ENCODE measurements at regions not wholly inside any gene's neighbourhood (a gene's known extent, or its start where the extent isn't known, plus 50 kb on each side); places are given as distances from the start of the nearest gene placed in this dataset.

DNA sequence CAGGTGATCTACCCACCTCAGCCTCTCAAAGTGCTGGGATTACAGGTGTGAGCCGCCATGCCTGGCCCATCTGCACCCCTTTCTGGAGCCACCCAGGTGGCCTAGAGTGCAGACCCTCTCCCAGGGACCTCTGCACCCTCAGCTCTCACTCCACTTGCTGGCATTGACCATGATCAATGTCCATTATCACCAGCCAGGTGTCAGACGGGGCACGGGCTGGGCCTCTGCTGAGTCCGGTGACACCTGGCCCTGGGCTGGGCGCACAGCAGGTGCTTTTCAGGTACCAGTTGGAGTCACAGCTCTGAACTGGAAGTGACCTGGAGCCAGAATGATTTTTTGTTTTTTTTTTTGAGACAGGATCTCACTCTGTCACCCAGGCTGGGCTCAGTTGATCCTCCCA is 91.8 kb upstream of the PMEPA1 start:
- no peaks in the 10 kb centered on the region for H3K4me1 ChIP-seq (ENCODE audit: control insufficient read depth in 2 of 3, insufficient read depth in 2 of 3, low read depth in 1 of 3, low read length in 3 of 3)
- no peak for DNase-seq
- no peaks in the 10 kb centered on the region for H3K27me3 ChIP-seq (ENCODE audit: control insufficient read depth, insufficient read depth, low read length)
- no peak overlapping the region for H3K27ac ChIP-seq (ENCODE audit: low read depth in 2 of 2, low read length in 2 of 2)
- H3K36me3 ChIP-seq (ENCODE audit: control insufficient read depth in 2 of 3, insufficient read depth in 3 of 3, low read length in 3 of 3) = no peaks in the 10 kb centered on the region
- no peak for FAIRE-seq
- H3K4me3 ChIP-seq (ENCODE audit: low read length in 3 of 3) = no peak overlapping the region
- TF ChIP-seq, protein P1, sequence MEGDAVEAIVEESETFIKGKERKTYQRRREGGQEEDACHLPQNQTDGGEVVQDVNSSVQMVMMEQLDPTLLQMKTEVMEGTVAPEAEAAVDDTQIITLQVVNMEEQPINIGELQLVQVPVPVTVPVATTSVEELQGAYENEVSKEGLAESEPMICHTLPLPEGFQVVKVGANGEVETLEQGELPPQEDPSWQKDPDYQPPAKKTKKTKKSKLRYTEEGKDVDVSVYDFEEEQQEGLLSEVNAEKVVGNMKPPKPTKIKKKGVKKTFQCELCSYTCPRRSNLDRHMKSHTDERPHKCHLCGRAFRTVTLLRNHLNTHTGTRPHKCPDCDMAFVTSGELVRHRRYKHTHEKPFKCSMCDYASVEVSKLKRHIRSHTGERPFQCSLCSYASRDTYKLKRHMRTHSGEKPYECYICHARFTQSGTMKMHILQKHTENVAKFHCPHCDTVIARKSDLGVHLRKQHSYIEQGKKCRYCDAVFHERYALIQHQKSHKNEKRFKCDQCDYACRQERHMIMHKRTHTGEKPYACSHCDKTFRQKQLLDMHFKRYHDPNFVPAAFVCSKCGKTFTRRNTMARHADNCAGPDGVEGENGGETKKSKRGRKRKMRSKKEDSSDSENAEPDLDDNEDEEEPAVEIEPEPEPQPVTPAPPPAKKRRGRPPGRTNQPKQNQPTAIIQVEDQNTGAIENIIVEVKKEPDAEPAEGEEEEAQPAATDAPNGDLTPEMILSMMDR (IDR thresholded peaks at IDR 0.05; ENCODE audit: borderline replicate concordance, extremely low read depth, insufficient read depth) = no peak
- H3K9ac ChIP-seq (ENCODE audit: low read length in 3 of 3) = no peak overlapping the region
- intact Hi-C loops (cut with DNase I) = no loop called here
- no peaks in the 10 kb centered on the region for H3K9me3 ChIP-seq (ENCODE audit: control insufficient read depth in 2 of 3, insufficient read depth in 1 of 3, low read length in 3 of 3)

DNA sequence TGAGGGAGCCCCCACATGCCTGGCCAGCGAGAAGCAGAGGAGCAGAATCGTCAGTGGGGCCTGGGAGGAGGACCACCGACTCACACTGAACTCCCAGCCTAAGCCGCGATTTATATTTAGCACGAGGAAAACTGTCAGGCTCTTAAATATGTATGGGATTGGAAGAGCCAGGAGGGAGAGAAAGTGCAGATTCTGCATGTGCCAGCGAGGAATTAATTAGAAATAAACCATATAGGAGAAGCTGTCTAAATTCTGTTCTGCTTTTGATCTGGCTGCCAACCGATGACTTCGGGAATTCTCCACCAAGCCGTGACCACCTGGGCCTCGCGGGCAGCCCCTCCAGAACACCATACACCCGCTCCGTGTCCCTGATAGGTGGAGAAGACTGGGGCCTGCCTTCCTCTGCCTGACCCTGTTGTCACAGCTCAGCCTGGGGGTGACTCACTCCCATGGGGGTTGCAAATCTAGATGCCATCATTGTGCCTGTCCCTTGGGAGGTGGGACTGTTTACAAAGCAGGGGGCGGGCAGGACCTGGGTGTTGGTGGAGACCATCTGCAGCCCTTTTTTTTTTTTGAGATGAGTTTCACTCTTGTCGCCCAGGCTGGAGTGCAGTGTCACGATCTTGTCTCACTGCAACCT is 91.1 kb upstream of the PMEPA1 start:
- Histone ChIP-seq H3K36me3 (ENCODE audit: control insufficient read depth in 2 of 3, insufficient read depth in 3 of 3, low read length in 3 of 3) (no peaks in the 10 kb centered on the region), H3K4me1 (ENCODE audit: control insufficient read depth in 2 of 3, insufficient read depth in 2 of 3, low read depth in 1 of 3, low read length in 3 of 3) (no peaks in the 10 kb centered on the region), H3K4me3 (ENCODE audit: low read length in 3 of 3) (no peak overlapping the region), H3K9me3 (ENCODE audit: control insufficient read depth in 2 of 3, insufficient read depth in 1 of 3, low read length in 3 of 3) (no peaks in the 10 kb centered on the region), H3K27ac (ENCODE audit: low read depth in 2 of 2, low read length in 2 of 2) (no peak overlapping the region), H3K27me3 (ENCODE audit: control insufficient read depth, insufficient read depth, low read length) (no peaks in the 10 kb centered on the region), H3K9ac (ENCODE audit: low read length in 3 of 3) (no peak overlapping the region)
- intact Hi-C loops (cut with DNase I) = no loop called here
- DNase-seq (no peak), FAIRE-seq (no peak)
- TF ChIP-seq, protein P1 (IDR thresholded peaks at IDR 0.05; ENCODE audit: borderline replicate concordance, extremely low read depth, insufficient read depth) = no peak

DNA sequence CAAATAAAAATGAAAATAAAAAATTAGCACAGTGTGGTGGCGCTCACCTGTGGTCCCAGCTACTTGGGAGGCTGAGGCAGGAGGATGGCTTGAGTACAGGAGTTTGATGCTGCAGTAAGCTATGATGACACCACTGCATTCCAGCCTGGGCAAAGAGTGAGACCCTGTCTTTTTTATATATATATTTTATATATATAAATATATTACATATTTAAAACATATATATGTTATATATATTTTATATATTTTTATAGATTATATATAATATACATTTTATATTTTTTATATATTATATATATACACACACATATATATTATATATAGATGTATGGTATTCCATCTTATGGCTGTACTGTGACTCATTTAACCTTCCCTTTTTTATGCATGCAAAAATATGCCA is 87.6 kb upstream of the PMEPA1 start:
- H3K4me3 ChIP-seq (ENCODE audit: low read length in 3 of 3) = no peak overlapping the region
- TF ChIP-seq, protein P1 (IDR thresholded peaks at IDR 0.05; ENCODE audit: borderline replicate concordance, extremely low read depth, insufficient read depth) = no peak
- DNase-seq (no peak), FAIRE-seq (no peak)
- no peaks in the 10 kb centered on the region for H3K27me3 ChIP-seq (ENCODE audit: control insufficient read depth, insufficient read depth, low read length)
- no peaks in the 10 kb centered on the region for H3K36me3 ChIP-seq (ENCODE audit: control insufficient read depth in 2 of 3, insufficient read depth in 3 of 3, low read length in 3 of 3)
- no peak overlapping the region for H3K9ac ChIP-seq (ENCODE audit: low read length in 3 of 3)
- no peaks in the 10 kb centered on the region for H3K4me1 ChIP-seq (ENCODE audit: control insufficient read depth in 2 of 3, insufficient read depth in 2 of 3, low read depth in 1 of 3, low read length in 3 of 3)
- intact Hi-C loops (cut with DNase I) = no loop called here
- H3K27ac ChIP-seq (ENCODE audit: low read depth in 2 of 2, low read length in 2 of 2) = no peak overlapping the region
- H3K9me3 ChIP-seq (ENCODE audit: control insufficient read depth in 2 of 3, insufficient read depth in 1 of 3, low read length in 3 of 3) = no peaks in the 10 kb centered on the region

Measured in kidney (tissue), 13 donors.